ENCODE measurements at regions not wholly inside any gene's neighbourhood (a gene's known extent, or its start where the extent isn't known, plus 50 kb on each side); places are given as distances from the start of the nearest gene placed in this dataset.
A peak's percentile ranks its signal among the peaks of the same experiment; 100 is the strongest.

DNA sequence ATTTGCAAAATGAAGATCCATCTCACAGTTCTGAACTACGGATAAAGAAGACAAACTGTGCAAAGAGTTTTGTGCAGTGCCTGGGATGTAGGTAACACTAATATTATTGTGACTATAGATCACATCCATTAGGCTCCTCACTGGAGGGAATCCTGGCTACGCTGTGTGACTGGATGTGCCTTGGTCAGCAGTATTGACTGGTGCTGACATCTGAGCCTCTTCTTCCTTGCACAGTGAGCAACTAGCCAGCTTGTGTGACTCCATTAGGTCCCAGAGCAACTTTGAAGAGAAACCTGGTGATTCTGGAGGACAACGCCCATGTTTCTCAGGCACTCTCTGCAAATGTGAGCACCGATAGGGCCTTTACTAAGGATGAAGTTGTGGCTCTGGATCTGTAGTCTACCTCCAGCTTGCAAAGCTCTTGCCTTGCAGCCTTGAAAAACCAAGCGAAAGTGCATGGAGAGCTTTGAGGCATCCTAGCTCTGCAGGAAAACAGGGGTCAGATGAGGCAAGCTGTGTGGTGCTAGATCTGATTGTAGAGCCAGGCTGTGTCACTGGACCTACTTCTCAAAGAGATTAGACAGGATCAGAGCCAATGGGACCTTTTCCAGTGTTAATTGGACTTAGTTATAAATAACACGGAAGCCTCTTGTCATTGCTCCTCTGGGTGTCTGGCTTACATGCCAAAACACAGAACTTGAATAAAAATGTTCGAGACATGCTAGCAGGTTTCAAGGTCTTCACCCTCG lies 303.6 kb upstream of the LYZL1 start:
- no peaks in the 10 kb centered on the region for H3K36me3 ChIP-seq (ENCODE audit: insufficient read depth, low read length)
- H3K27ac ChIP-seq (ENCODE audit: low read depth, low read length) = no peak overlapping the region
- H3K4me1 ChIP-seq (ENCODE audit: insufficient read depth, low read length) = peaks cover 4% of the 10 kb centered on the region
- TF ChIP-seq, protein P1, sequence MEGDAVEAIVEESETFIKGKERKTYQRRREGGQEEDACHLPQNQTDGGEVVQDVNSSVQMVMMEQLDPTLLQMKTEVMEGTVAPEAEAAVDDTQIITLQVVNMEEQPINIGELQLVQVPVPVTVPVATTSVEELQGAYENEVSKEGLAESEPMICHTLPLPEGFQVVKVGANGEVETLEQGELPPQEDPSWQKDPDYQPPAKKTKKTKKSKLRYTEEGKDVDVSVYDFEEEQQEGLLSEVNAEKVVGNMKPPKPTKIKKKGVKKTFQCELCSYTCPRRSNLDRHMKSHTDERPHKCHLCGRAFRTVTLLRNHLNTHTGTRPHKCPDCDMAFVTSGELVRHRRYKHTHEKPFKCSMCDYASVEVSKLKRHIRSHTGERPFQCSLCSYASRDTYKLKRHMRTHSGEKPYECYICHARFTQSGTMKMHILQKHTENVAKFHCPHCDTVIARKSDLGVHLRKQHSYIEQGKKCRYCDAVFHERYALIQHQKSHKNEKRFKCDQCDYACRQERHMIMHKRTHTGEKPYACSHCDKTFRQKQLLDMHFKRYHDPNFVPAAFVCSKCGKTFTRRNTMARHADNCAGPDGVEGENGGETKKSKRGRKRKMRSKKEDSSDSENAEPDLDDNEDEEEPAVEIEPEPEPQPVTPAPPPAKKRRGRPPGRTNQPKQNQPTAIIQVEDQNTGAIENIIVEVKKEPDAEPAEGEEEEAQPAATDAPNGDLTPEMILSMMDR (IDR thresholded peaks at IDR 0.05; ENCODE audit: extremely low read depth, low read depth, low read length) = no peak
- DNase-seq (ENCODE audit: insufficient read length, low spot score, missing footprints) = no peak
- no peaks in the 10 kb centered on the region for H3K9me3 ChIP-seq (ENCODE audit: low read depth, low read length)
- no peaks in the 10 kb centered on the region for H3K79me2 ChIP-seq (ENCODE audit: insufficient read depth, low read length)
- H3K4me2 ChIP-seq (ENCODE audit: insufficient read depth, low read length) = no peak overlapping the region
- H3K27me3 ChIP-seq (ENCODE audit: insufficient read depth, low read length) = peaks cover 5% of the 10 kb centered on the region
- no peak overlapping the region for H3K4me3 ChIP-seq (ENCODE audit: insufficient read depth, low read length)
- no peaks in the 10 kb centered on the region for H4K20me1 ChIP-seq (ENCODE audit: insufficient read depth, low read length)
- H2AFZ ChIP-seq (ENCODE audit: low read length) = no peak overlapping the region

DNA sequence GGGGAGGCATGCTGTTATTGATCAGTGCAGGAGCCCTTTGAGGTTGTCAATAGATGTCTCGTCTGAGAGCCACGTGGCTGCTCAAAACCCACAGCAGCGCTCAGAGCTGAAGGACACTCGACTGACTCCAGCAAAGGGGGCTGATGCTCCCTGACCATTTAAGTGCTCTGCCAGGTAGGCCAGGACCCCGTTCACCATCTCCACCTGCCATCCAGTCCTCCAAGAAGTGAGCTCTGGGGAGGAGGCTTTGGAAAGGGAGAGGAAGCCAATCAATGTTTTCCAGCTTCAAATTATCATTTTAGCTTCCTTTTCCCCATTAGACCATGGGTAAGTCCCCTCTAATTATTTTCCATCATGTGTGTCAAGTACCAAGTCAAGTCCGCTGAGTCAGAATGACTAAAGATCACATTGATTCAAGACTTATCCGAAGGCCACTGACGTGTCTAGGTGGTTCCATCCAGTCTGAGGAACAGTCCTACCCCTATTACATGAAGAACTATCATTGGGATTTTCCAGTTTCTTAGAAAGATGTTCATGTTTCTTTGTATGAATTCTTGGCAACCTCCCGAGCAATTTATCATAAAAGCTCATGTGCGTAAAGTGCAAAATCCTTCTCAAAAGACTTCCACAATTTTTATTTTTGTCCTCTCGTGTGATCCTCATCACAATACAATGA lies 302.6 kb upstream of the LYZL1 start:
- Histone ChIP-seq H3K4me1 (ENCODE audit: insufficient read depth, low read length) (peaks cover 8% of the 10 kb centered on the region), H3K36me3 (ENCODE audit: insufficient read depth, low read length) (no peaks in the 10 kb centered on the region), H3K27me3 (ENCODE audit: insufficient read depth, low read length) (peaks cover 5% of the 10 kb centered on the region), H3K4me2 (ENCODE audit: insufficient read depth, low read length) (no peak overlapping the region), H2AFZ (ENCODE audit: low read length) (no peak overlapping the region), H3K9me3 (ENCODE audit: low read depth, low read length) (no peaks in the 10 kb centered on the region), H3K27ac (ENCODE audit: low read depth, low read length) (no peak overlapping the region), H3K79me2 (ENCODE audit: insufficient read depth, low read length) (no peaks in the 10 kb centered on the region), H3K4me3 (ENCODE audit: insufficient read depth, low read length) (no peak overlapping the region), H4K20me1 (ENCODE audit: insufficient read depth, low read length) (no peaks in the 10 kb centered on the region)
- no peak for DNase-seq (ENCODE audit: insufficient read length, low spot score, missing footprints)
- TF ChIP-seq, protein P1 (IDR thresholded peaks at IDR 0.05; ENCODE audit: extremely low read depth, low read depth, low read length) = no peak

DNA sequence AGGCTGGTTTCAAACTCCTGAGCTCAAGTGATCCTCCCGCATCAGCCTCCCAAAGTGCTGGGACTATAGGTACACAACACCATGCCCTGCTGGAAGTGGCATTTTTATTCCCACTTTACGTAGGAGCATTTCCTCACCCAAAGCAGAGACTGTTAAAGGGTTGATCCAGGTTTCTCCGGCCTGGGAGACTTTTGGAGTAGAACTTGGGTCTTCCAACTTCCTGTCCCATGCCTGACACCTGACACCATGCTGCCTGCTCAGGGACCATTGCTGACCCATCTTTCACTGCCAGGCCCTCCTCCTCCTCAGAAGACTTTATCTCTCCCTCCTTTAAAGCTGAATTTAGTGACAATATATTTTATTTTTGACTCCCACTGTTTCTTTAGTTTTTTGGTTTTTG lies 302.0 kb upstream of the LYZL1 start:
- no peaks in the 10 kb centered on the region for H4K20me1 ChIP-seq (ENCODE audit: insufficient read depth, low read length)
- TF ChIP-seq, protein P1 (IDR thresholded peaks at IDR 0.05; ENCODE audit: extremely low read depth, low read depth, low read length) = no peak
- H3K4me3 ChIP-seq (ENCODE audit: insufficient read depth, low read length) = no peak overlapping the region
- no peak overlapping the region for H2AFZ ChIP-seq (ENCODE audit: low read length)
- no peaks in the 10 kb centered on the region for H3K79me2 ChIP-seq (ENCODE audit: insufficient read depth, low read length)
- H3K36me3 ChIP-seq (ENCODE audit: insufficient read depth, low read length) = no peaks in the 10 kb centered on the region
- H3K9me3 ChIP-seq (ENCODE audit: low read depth, low read length) = no peaks in the 10 kb centered on the region
- H3K4me1 ChIP-seq (ENCODE audit: insufficient read depth, low read length) = peaks cover 14% of the 10 kb centered on the region
- peaks cover 5% of the 10 kb centered on the region for H3K27me3 ChIP-seq (ENCODE audit: insufficient read depth, low read length)
- DNase-seq (ENCODE audit: insufficient read length, low spot score, missing footprints) = no peak
- no peak overlapping the region for H3K4me2 ChIP-seq (ENCODE audit: insufficient read depth, low read length)
- H3K27ac ChIP-seq (ENCODE audit: low read depth, low read length) = no peak overlapping the region

DNA sequence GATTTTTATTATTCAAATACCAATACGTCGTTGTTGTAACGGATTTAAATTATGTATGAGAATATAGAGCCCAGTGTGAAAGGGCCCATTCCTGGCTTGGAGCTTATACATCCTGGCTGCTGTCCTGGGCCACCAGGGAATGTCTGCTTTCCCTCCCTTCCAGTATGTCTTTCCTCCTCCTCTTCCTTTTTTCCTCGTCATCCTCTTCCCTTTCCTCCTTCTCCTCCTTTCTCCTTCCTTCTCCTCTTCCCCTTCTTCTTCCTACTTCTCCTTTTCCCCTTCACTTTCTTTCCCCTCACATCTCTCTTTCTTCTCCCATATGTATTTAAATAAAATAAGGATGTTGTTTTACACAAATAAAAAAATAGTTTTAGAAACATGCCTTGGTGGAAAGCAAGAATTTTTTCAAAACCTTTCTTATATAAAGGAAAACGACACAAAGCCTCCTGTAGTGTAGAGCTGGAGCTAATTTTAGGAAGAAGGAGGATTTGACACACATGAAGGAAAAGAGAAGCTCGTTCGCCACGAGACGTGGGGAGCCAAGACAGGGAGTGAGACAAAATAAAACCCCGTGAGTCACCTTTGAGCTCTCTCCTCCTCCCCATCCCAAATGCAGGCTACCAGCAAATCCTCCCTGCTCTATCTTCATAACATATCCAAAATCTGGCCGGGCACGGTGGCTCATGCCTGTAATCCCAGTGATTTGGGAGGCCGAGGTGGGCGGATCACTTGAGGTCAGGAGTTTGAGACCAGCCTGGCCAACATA lies 301.1 kb upstream of the LYZL1 start:
- Histone ChIP-seq H3K36me3 (ENCODE audit: insufficient read depth, low read length) (no peaks in the 10 kb centered on the region), H3K79me2 (ENCODE audit: insufficient read depth, low read length) (no peaks in the 10 kb centered on the region), H4K20me1 (ENCODE audit: insufficient read depth, low read length) (no peaks in the 10 kb centered on the region), H3K9me3 (ENCODE audit: low read depth, low read length) (no peaks in the 10 kb centered on the region), H3K4me2 (ENCODE audit: insufficient read depth, low read length) (no peak overlapping the region), H3K4me1 (ENCODE audit: insufficient read depth, low read length) (peaks cover 20% of the 10 kb centered on the region), H2AFZ (ENCODE audit: low read length) (no peak overlapping the region), H3K27me3 (ENCODE audit: insufficient read depth, low read length) (no peaks in the 10 kb centered on the region), H3K4me3 (ENCODE audit: insufficient read depth, low read length) (no peak overlapping the region), H3K27ac (ENCODE audit: low read depth, low read length) (no peak overlapping the region)
- TF ChIP-seq, protein P1 (IDR thresholded peaks at IDR 0.05; ENCODE audit: extremely low read depth, low read depth, low read length) = no peak
- peak; percentile 2 for DNase-seq (ENCODE audit: insufficient read length, low spot score, missing footprints)

All from osteoblast (primary cell).